A549 (cell line): ENCODE measurements at regions not wholly inside any gene's neighbourhood (a gene's known extent, or its start where the extent isn't known, plus 50 kb on each side); places are given as distances from the start of the nearest gene placed in this dataset.

ENCODE experiments used
- ATAC-seq, 2 experiments: fragments of 200-7000 bp in 1 of 2; fragments of >200 bp in 1 of 2; cut with Nextera tagmentation in 1 of 2; cut with Tn5 transposase in 1 of 2; 3 replicates each; pipeline versions ENCODE4 v1.8.0 to v1.9.1; 2018 to 2020; ENCODE audit warnings: mild to moderate bottlenecking in 1 of 2, moderate library complexity in 1 of 2
- CTCF ChIA-PET: fragments of 300-600 bp; sonication (Branson Sonifier 250); formaldehyde crosslinking; extraction: SDS; loops from one replicate; lab custom pipeline; 2021; ENCODE audit warnings: antibody characterized with exemption, inconsistent platforms; lab: Yijun Ruan, JAX
- POLR2A ChIA-PET: fragments of 350-600 bp; formaldehyde crosslinking; extraction: SDS; loops from one replicate; lab custom pipeline; 2021; ENCODE audit warnings: antibody characterized with exemption, inconsistent platforms; lab: Yijun Ruan, JAX
- DNase-seq, 2 experiments: peaks; one replicate each; pipeline versions ENCODE4 v3.0.0 to v3.0.0-alpha.2; 2011 to 2016; ENCODE audit warnings: low read depth in 1 of 2, low spot score in 1 of 2
- FAIRE-seq: peaks from 2 replicates; lab custom pipeline; 2011; peaks lifted over from hg19 to GRCh38; lab: Jason Lieb, UNC
- H3K27ac ChIP-seq, 2 experiments: fragments of >200 bp; sonication (Bioruptor Twin); formaldehyde crosslinking; 3 replicates each; pipeline ENCODE4 v1.5.1; 2016 to 2017
- H3K4me1 ChIP-seq: fragments of >200 bp; sonication (Bioruptor Twin); formaldehyde crosslinking; 3 replicates; pipeline ENCODE4 v1.6.1; 2016
- H3K4me2 ChIP-seq: fragments of >200 bp; sonication (Bioruptor Twin); formaldehyde crosslinking; 3 replicates; pipeline ENCODE4 v1.6.1; 2016
- H3K4me3 ChIP-seq: fragments of >200 bp; sonication (Bioruptor Twin); formaldehyde crosslinking; 3 replicates; pipeline ENCODE4 v1.5.1; 2016
- H3K9me3 ChIP-seq: fragments of >200 bp; sonication (Bioruptor Twin); formaldehyde crosslinking; 3 replicates; pipeline ENCODE4 v1.6.1; 2016
- CBX2 ChIP-seq: fragments of 200-600 bp; sonication (generic); IDR thresholded peaks from 2 replicates; pipeline ENCODE4 v1.6.1; 2016; ENCODE audit warnings: low read depth, mild to moderate bottlenecking, borderline replicate concordance
- CEBPB ChIP-seq, 2 experiments: fragments of >200 bp in 1 of 2; sonication (Bioruptor Twin) in 1 of 2; formaldehyde crosslinking in 1 of 2; IDR thresholded peaks; 2 replicates each; pipeline ENCODE4 v1.6.1; 2012 to 2016
- CHD2 ChIP-seq: fragments of 150-350 bp; IDR thresholded peaks from 2 replicates; pipeline ENCODE4 v1.6.1; 2014; ENCODE audit warnings: low read length; ENCODE audit not compliant: partially characterized antibody
- CHD4 ChIP-seq: fragments of 200-600 bp; sonication (generic); IDR thresholded peaks from 2 replicates; pipeline ENCODE4 v1.6.1; 2016; ENCODE audit warnings: antibody characterized with exemption, mild to moderate bottlenecking, borderline replicate concordance
- FOSL2 ChIP-seq, 2 experiments: fragments of 450-650 bp in 1 of 2; fragments of >200 bp in 1 of 2; sonication (Bioruptor Twin) in 1 of 2; formaldehyde crosslinking; IDR thresholded peaks; 2 replicates each; pipeline versions ENCODE4 v1.5.0 to v1.6.1; 2016 to 2020; ENCODE audit warnings: mild to moderate bottlenecking in 1 of 2, moderate library complexity in 1 of 2
- FOXS1 ChIP-seq: fragments of 250-450 bp; sonication (Bioruptor Pico); IDR thresholded peaks from 2 replicates; pipeline ENCODE4 v1.5.0; 2020; ENCODE audit warnings: mild to moderate bottlenecking, moderate library complexity
- HDAC2 ChIP-seq: fragments of 200-600 bp; sonication (generic); IDR thresholded peaks from 2 replicates; pipeline ENCODE4 v1.6.1; 2016
- HOXB13 ChIP-seq: fragments of 250-450 bp; sonication (Bioruptor Pico); IDR thresholded peaks from 2 replicates; pipeline ENCODE4 v1.5.0; 2020; ENCODE audit warnings: low read depth, mild to moderate bottlenecking, moderate library complexity
- KDM1A ChIP-seq: fragments of 200-600 bp; sonication (generic); IDR thresholded peaks from 2 replicates; pipeline ENCODE4 v1.6.1; 2016; ENCODE audit warnings: low read depth, mild to moderate bottlenecking
- MAZ ChIP-seq: fragments of 150-350 bp; IDR thresholded peaks from 2 replicates; pipeline ENCODE4 v1.6.1; 2014; ENCODE audit warnings: antibody characterized with exemption, low read depth, low read length, borderline replicate concordance
- POLR2AphosphoS2 ChIP-seq: conservative IDR thresholded peaks from 2 replicates; pipeline ENCODE4 v1.6.1; 2012; ENCODE audit warnings: low read length, improper control_type of control experiment, inconsistent platforms
- RNF2 ChIP-seq: fragments of 200-600 bp; sonication (generic); IDR thresholded peaks from 2 replicates; pipeline ENCODE4 v1.6.1; 2016; ENCODE audit warnings: low read depth, mild to moderate bottlenecking, antibody characterized with exemption, moderate library complexity, borderline replicate concordance
- TFCP2L1 ChIP-seq: fragments of 250-450 bp; sonication (Bioruptor Pico); IDR thresholded peaks from 2 replicates; pipeline ENCODE4 v1.5.0; 2021; ENCODE audit warnings: mild to moderate bottlenecking
- ZFP36 ChIP-seq: fragments of 450-650 bp; IDR thresholded peaks from 2 replicates; pipeline ENCODE4 v1.6.1; 2014; ENCODE audit warnings: borderline replicate concordance; ENCODE audit not compliant: partially characterized antibody
- ZNF302 ChIP-seq: fragments of 250-450 bp; sonication (Bioruptor Pico); IDR thresholded peaks from 2 replicates; pipeline ENCODE4 v1.9.0; 2021; ENCODE audit warnings: inconsistent platforms, mild to moderate bottlenecking, moderate library complexity
- WGBS: methylation state at CpG from one replicate; pipeline ENCODE4 v1.1.6; 2017; ENCODE audit errors: missing lambda C conversion rate; 5-methylcytosine and 5-hydroxymethylcytosine counted together
- small RNA-seq, 6 experiments: library from RNA; depleted of rRNA; stranded (forward); fragments of <200 nt; gene quantifications; one replicate each; pipeline ENCODE3, GENCODE V24; 2012
- TF ChIP-seq, protein P1 (sequence below): fragments of 250-450 bp; sonication (Bioruptor Pico); IDR thresholded peaks from 2 replicates; pipeline ENCODE4 v1.5.0; 2020; ENCODE audit warnings: low read depth, mild to moderate bottlenecking, moderate library complexity
- TF ChIP-seq, protein P2 (sequence below): IDR thresholded peaks from 2 replicates; pipeline ENCODE4 v1.6.1; 2012; ENCODE audit warnings: low read depth, borderline replicate concordance

DNA sequence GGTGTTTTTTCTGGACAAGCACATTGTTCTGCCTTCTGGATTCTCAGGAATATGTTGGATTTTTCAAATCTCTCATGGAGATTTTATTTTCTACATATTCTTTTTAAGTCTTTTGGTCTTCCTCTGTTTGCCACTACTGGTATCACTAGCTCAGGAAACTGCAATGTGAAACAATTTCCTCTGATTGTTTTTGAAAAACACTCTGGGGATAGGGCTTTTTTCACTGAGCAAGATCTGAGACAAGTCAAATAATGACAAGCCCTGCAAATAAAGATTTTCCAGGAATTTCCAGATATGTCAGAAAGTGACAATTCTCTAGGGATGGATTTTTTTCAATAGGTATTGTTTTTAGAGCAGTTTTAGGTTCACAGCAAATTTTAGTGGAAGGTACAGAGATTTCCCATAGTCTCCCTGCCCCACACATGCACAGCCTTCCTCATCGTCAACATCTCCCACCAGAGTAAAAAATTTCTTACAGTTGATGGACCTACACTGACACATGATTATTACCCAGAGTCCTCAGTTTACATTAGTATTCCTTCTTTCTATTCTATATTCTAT lies 86.9 kb upstream of the TMEM161B start:
- ATAC-seq (no peak), DNase-seq (no peak), FAIRE-seq (no peak)
- no peak overlapping the region for H3K4me2 ChIP-seq
- TF ChIP-seq FOSL2 (IDR thresholded peaks at IDR 0.05) (no peak), FOSL2 (CRISPR knock-in tag; IDR thresholded peaks at IDR 0.05) (no peak), RNF2 (no peak), TFCP2L1 (CRISPR knock-in tag) (no peak), HOXB13 (CRISPR knock-in tag) (no peak), ZFP36 (no peak), HDAC2 (no peak), CEBPB (IDR thresholded peaks at IDR 0.05) (no peak), CBX2 (no peak), POLR2AphosphoS2 (no peak)
- TF ChIP-seq, protein P1, sequence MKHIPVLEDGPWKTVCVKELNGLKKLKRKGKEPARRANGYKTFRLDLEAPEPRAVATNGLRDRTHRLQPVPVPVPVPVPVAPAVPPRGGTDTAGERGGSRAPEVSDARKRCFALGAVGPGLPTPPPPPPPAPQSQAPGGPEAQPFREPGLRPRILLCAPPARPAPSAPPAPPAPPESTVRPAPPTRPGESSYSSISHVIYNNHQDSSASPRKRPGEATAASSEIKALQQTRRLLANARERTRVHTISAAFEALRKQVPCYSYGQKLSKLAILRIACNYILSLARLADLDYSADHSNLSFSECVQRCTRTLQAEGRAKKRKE (CRISPR knock-in tag) = no peak
- WGBS = 50% methylated on average over 1 of the region's 1 CpG
- no peaks in the 10 kb centered on the region for H3K9me3 ChIP-seq
- H3K4me1 ChIP-seq = no peaks in the 10 kb centered on the region
- POLR2A ChIA-PET = no interaction called here
- no peak overlapping the region for H3K27ac ChIP-seq
- H3K4me3 ChIP-seq = no peak overlapping the region
- CTCF ChIA-PET = no interaction called here

DNA sequence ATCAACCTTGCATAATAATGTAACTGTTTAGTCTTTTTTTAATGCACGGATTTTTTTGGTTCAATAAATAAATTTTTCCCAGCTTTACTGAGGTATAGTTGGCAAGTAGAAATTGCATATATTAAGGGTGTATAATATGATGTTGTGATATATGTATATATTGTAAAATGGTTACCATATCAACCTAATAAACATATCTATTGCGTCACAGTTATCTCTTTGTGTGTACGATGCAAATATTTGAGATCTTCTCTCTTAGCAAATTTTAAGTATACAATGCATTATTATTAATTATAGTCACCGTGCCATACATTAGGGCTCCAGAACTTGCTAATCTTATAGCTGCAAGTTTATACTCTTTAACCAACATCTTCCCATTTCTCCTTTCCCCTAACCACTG lies 57.2 kb upstream of the TMEM161B start:
- Histone ChIP-seq H3K4me2 (no peak overlapping the region), H3K4me1 (no peaks in the 10 kb centered on the region), H3K4me3 (no peak overlapping the region), H3K9me3 (no peaks in the 10 kb centered on the region), H3K27ac (no peak overlapping the region)
- ATAC-seq (no peak), DNase-seq (no peak), FAIRE-seq (no peak)
- TF ChIP-seq CHD4 = no peak
- TF ChIP-seq, protein P2, sequence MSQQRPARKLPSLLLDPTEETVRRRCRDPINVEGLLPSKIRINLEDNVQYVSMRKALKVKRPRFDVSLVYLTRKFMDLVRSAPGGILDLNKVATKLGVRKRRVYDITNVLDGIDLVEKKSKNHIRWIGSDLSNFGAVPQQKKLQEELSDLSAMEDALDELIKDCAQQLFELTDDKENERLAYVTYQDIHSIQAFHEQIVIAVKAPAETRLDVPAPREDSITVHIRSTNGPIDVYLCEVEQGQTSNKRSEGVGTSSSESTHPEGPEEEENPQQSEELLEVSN = no peak
- TF ChIP-seq TFCP2L1 (CRISPR knock-in tag) = no peak
- no peak for TF ChIP-seq KDM1A
- no peak for TF ChIP-seq FOXS1 (CRISPR knock-in tag)
- no peak for TF ChIP-seq CHD2
- TF ChIP-seq MAZ = no peak
- POLR2A ChIA-PET = no interaction called here
- WGBS = 48% methylated on average over 4 of the region's 4 CpGs
- CTCF ChIA-PET = no interaction called here

DNA sequence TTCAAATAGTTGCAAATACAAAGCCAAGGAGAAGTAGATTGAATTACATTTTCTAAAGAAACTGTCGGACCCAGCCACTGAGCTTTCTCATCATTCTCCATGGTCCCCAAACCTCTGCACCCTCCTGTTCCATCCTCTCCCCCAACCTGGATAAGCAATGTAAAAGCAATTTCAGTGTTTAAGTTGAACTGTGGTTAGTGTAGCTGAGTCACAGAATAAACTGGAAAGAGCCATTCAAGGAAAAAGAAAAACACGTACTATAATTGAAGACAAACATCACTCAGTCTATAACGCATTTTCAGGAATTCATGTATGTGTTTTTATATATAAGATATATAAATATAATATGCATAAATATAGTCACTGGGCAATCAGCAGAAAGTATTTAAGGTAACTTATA lies 54.1 kb upstream of the TMEM161B start:
- no peaks in the 10 kb centered on the region for H3K9me3 ChIP-seq
- POLR2A ChIA-PET = no interaction called here
- H3K4me2 ChIP-seq = no peak overlapping the region
- FAIRE-seq (no peak), ATAC-seq (no peak), DNase-seq (no peak)
- TF ChIP-seq ZNF302 (CRISPR knock-in tag) = no peak
- TF ChIP-seq ZFP36 = no peak
- TF ChIP-seq, protein P2 = no peak
- no peak overlapping the region for H3K4me3 ChIP-seq
- H3K27ac ChIP-seq = no peak overlapping the region
- CTCF ChIA-PET = interaction anchor here (0.7 kb wide), 1 partner anchor 827 kb away, joined by 3 read pairs; no protein-coding TSS in a partner anchor
- H3K4me1 ChIP-seq = no peaks in the 10 kb centered on the region
- 56% methylated on average over 3 of the region's 3 CpGs for WGBS

Small RNA genes lying in the stretch of these regions (small RNA-seq; reads per million reads assigned to genes)
- gene RF00156 = 0 to 0.04 (median 0) reads per million in 6 experiments
